ENCODE measurements at regions not wholly inside any gene's neighbourhood (a gene's known extent, or its start where the extent isn't known, plus 50 kb on each side); places are given as distances from the start of the nearest gene placed in this dataset.

GRCh38 chr15:47485419-47485818, 231.9 kb upstream of the SEMA6D start:
- Histone ChIP-seq H3K4me3 (ENCODE audit: control extremely low read depth in 1 of 5, extremely low read depth in 1 of 5, insufficient read depth in 1 of 5, low read depth in 2 of 5, low read length in 4 of 5) (no peak overlapping the region), H3K9me3 (ENCODE audit: control extremely low read depth in 1 of 3, control insufficient read depth in 2 of 3, insufficient read depth in 1 of 3, low read length in 2 of 3) (no peaks in the 10 kb centered on the region), H3K9ac (ENCODE audit: low read length) (no peak overlapping the region), H3K4me2 (replicated peaks; ENCODE audit: low read depth, low read length, poor library complexity, severe bottlenecking) (no peak overlapping the region), H3K27ac (ENCODE audit: low read length in 2 of 2) (no peak overlapping the region), H3K36me3 (replicated peaks in 1 of 2; ENCODE audit: control extremely low read depth in 1 of 2, control insufficient read depth in 1 of 2, extremely low read depth in 1 of 2, insufficient read depth in 2 of 2, low read length in 1 of 2) (no peaks in the 10 kb centered on the region), H4K20me1 (ENCODE audit: control insufficient read depth, insufficient read depth, low read length, poor library complexity, severe bottlenecking) (no peaks in the 10 kb centered on the region), H2AFZ (ENCODE audit: insufficient read depth, low read depth, low read length, poor library complexity, severe bottlenecking) (no peak overlapping the region), H3K27me3 (replicated peaks in 1 of 4; ENCODE audit: control extremely low read depth in 1 of 4, control insufficient read depth in 3 of 4, insufficient read depth in 4 of 4, low read length in 3 of 4) (no peaks in the 10 kb centered on the region), H3K79me2 (ENCODE audit: control insufficient read depth, insufficient read depth, low read length) (no peaks in the 10 kb centered on the region), H3K4me1 (ENCODE audit: control insufficient read depth in 2 of 2, insufficient read depth in 2 of 2, low read length in 2 of 2) (no peaks in the 10 kb centered on the region)
- ATAC-seq (ENCODE audit: low read depth) (no peak), DNase-seq (no peak)
- ChIA-PET POLR2A (no interaction called here), CTCF (interaction anchor here (0.6 kb wide), 1 partner anchor 14 kb away, joined by 3 read pairs; no protein-coding TSS in a partner anchor)
- H3K9me3 Mint-ChIP-seq (ENCODE audit: insufficient read depth), result no peaks in the 10 kb centered on the region
- WGBS (ENCODE audit: insufficient coverage), result 100% methylated on average over 1 of the region's 2 CpGs
- no peak overlapping the region for H3K4me3 Mint-ChIP-seq
- H3K27me3 Mint-ChIP-seq, result no peaks in the 10 kb centered on the region
- H3K4me1 Mint-ChIP-seq, result no peaks in the 10 kb centered on the region
- intact Hi-C loops (cut with micrococcal nuclease), result no loop called here
- TF ChIP-seq EZH2 (IDR thresholded peaks at IDR 0.05; ENCODE audit: borderline replicate concordance, insufficient read depth, low read depth, low read length, poor library complexity, severe bottlenecking) (no peak), CTCF (IDR thresholded peaks at IDR 0.05) (no peak)
- no peak overlapping the region for H3K27ac Mint-ChIP-seq

- H3K4me1 Mint-ChIP-seq, result no peaks in the 10 kb centered on the region
- ChIA-PET POLR2A (no interaction called here), CTCF (interaction anchor here (0.6 kb wide), 1 partner anchor 14 kb away, joined by 3 read pairs; no protein-coding TSS in a partner anchor)
- DNase-seq (no peak), ATAC-seq (ENCODE audit: low read depth) (no peak)
- H3K9me3 Mint-ChIP-seq (ENCODE audit: insufficient read depth), result peaks cover 2% of the 10 kb centered on the region
- Histone ChIP-seq H3K36me3 (replicated peaks in 1 of 2; ENCODE audit: control extremely low read depth in 1 of 2, control insufficient read depth in 1 of 2, extremely low read depth in 1 of 2, insufficient read depth in 2 of 2, low read length in 1 of 2) (no peaks in the 10 kb centered on the region), H3K27me3 (replicated peaks in 1 of 4; ENCODE audit: control extremely low read depth in 1 of 4, control insufficient read depth in 3 of 4, insufficient read depth in 4 of 4, low read length in 3 of 4) (no peaks in the 10 kb centered on the region), H2AFZ (ENCODE audit: insufficient read depth, low read depth, low read length, poor library complexity, severe bottlenecking) (no peak overlapping the region), H3K4me3 (ENCODE audit: control extremely low read depth in 1 of 5, extremely low read depth in 1 of 5, insufficient read depth in 1 of 5, low read depth in 2 of 5, low read length in 4 of 5) (no peak overlapping the region), H3K9ac (ENCODE audit: low read length) (no peak overlapping the region), H3K4me2 (replicated peaks; ENCODE audit: low read depth, low read length, poor library complexity, severe bottlenecking) (no peak overlapping the region), H3K27ac (ENCODE audit: low read length in 2 of 2) (no peak overlapping the region), H4K20me1 (ENCODE audit: control insufficient read depth, insufficient read depth, low read length, poor library complexity, severe bottlenecking) (no peaks in the 10 kb centered on the region), H3K4me1 (ENCODE audit: control insufficient read depth in 2 of 2, insufficient read depth in 2 of 2, low read length in 2 of 2) (no peaks in the 10 kb centered on the region), H3K9me3 (ENCODE audit: control extremely low read depth in 1 of 3, control insufficient read depth in 2 of 3, insufficient read depth in 1 of 3, low read length in 2 of 3) (no peaks in the 10 kb centered on the region), H3K79me2 (ENCODE audit: control insufficient read depth, insufficient read depth, low read length) (no peaks in the 10 kb centered on the region)
- H3K27ac Mint-ChIP-seq, result no peak overlapping the region
- intact Hi-C loops (cut with micrococcal nuclease), result no loop called here
- TF ChIP-seq CTCF (IDR thresholded peaks at IDR 0.05) (no peak), EZH2 (IDR thresholded peaks at IDR 0.05; ENCODE audit: borderline replicate concordance, insufficient read depth, low read depth, low read length, poor library complexity, severe bottlenecking) (no peak)
- H3K27me3 Mint-ChIP-seq, result no peaks in the 10 kb centered on the region
- no peak overlapping the region for H3K4me3 Mint-ChIP-seq
- WGBS (ENCODE audit: insufficient coverage), result no CpG with 5 or more reads among the region's 3 CpGs
These were observed 231.3 kb upstream of the SEMA6D start for GRCh38 chr15:47486040-47486439.

Data from B cell (primary cell).